ENCODE measurements at regions not wholly inside any gene's neighbourhood (a gene's known extent, or its start where the extent isn't known, plus 50 kb on each side); places are given as distances from the start of the nearest gene placed in this dataset.

GRCh38 chr10:128927497-128928161, 539.4 kb upstream of the MGMT start:
- no peak for TF ChIP-seq CTCF (IDR thresholded peaks at IDR 0.05)
- TF ChIP-seq EZH2phosphoT487 (IDR thresholded peaks at IDR 0.05): no peak
- TF ChIP-seq EZH2 (IDR thresholded peaks at IDR 0.05): no peak
- Histone ChIP-seq H3K4me2 (no peak overlapping the region), H3K27me3 (no peaks in the 10 kb centered on the region), H4K20me1 (ENCODE audit: low read depth) (no peaks in the 10 kb centered on the region), H3K9ac (no peak overlapping the region), H2AFZ (replicated peaks) (no peak overlapping the region), H3K4me3 (no peak overlapping the region), H3F3A (ENCODE audit: low read depth) (no peaks in the 10 kb centered on the region), H3K36me3 (no peaks in the 10 kb centered on the region), H3K4me1 (no peaks in the 10 kb centered on the region), H3K27ac (no peak overlapping the region), H3K79me2 (ENCODE audit: low read depth) (no peaks in the 10 kb centered on the region), H3K9me3 (ENCODE audit: low read depth) (no peaks in the 10 kb centered on the region)
- H3K36me3 Mint-ChIP-seq: no peaks in the 10 kb centered on the region
- peaks cover 2% of the 10 kb centered on the region for H3K9me3 Mint-ChIP-seq
- H3K4me1 Mint-ChIP-seq: peaks cover 18% of the 10 kb centered on the region
- no peak overlapping the region for H3K4me3 Mint-ChIP-seq
- H3K27ac Mint-ChIP-seq: no peak overlapping the region
- no peaks in the 10 kb centered on the region for H3K27me3 Mint-ChIP-seq (ENCODE audit: insufficient read depth, low read depth)
- no peak for DNase-seq (ENCODE audit: low spot score)

GRCh38 chr10:128928231-128928836, 538.7 kb upstream of the MGMT start:
- Histone ChIP-seq H3K9me3 (ENCODE audit: low read depth) (no peaks in the 10 kb centered on the region), H3K27ac (no peak overlapping the region), H4K20me1 (ENCODE audit: low read depth) (no peaks in the 10 kb centered on the region), H3K36me3 (no peaks in the 10 kb centered on the region), H3K4me3 (no peak overlapping the region), H3K9ac (no peak overlapping the region), H3K4me1 (no peaks in the 10 kb centered on the region), H2AFZ (replicated peaks) (no peak overlapping the region), H3K27me3 (no peaks in the 10 kb centered on the region), H3K4me2 (no peak overlapping the region), H3K79me2 (ENCODE audit: low read depth) (no peaks in the 10 kb centered on the region), H3F3A (ENCODE audit: low read depth) (no peaks in the 10 kb centered on the region)
- Mint-ChIP-seq H3K4me1 (peaks cover 12% of the 10 kb centered on the region), H3K27ac (no peak overlapping the region), H3K9me3 (peaks cover 2% of the 10 kb centered on the region), H3K27me3 (ENCODE audit: insufficient read depth, low read depth) (no peaks in the 10 kb centered on the region), H3K36me3 (no peaks in the 10 kb centered on the region), H3K4me3 (no peak overlapping the region)
- DNase-seq (ENCODE audit: low spot score): no peak
- TF ChIP-seq EZH2 (IDR thresholded peaks at IDR 0.05) (no peak), EZH2phosphoT487 (IDR thresholded peaks at IDR 0.05) (no peak), CTCF (IDR thresholded peaks at IDR 0.05) (no peak)

GRCh38 chr10:128929131-128929530, 537.9 kb upstream of the MGMT start:
- Histone ChIP-seq H3K27ac (no peak overlapping the region), H3K4me1 (no peaks in the 10 kb centered on the region), H3K4me2 (no peak overlapping the region), H4K20me1 (ENCODE audit: low read depth) (no peaks in the 10 kb centered on the region), H3K79me2 (ENCODE audit: low read depth) (no peaks in the 10 kb centered on the region), H2AFZ (replicated peaks) (no peak overlapping the region), H3K9ac (no peak overlapping the region), H3K9me3 (ENCODE audit: low read depth) (no peaks in the 10 kb centered on the region), H3K36me3 (no peaks in the 10 kb centered on the region), H3F3A (ENCODE audit: low read depth) (no peaks in the 10 kb centered on the region), H3K4me3 (no peak overlapping the region), H3K27me3 (no peaks in the 10 kb centered on the region)
- peaks cover 15% of the 10 kb centered on the region for H3K4me1 Mint-ChIP-seq
- H3K27me3 Mint-ChIP-seq (ENCODE audit: insufficient read depth, low read depth): no peaks in the 10 kb centered on the region
- peaks cover 2% of the 10 kb centered on the region for H3K9me3 Mint-ChIP-seq
- H3K36me3 Mint-ChIP-seq: no peaks in the 10 kb centered on the region
- no peak overlapping the region for H3K4me3 Mint-ChIP-seq
- no peak for DNase-seq (ENCODE audit: low spot score)
- H3K27ac Mint-ChIP-seq: no peak overlapping the region
- TF ChIP-seq EZH2 (IDR thresholded peaks at IDR 0.05) (no peak), CTCF (IDR thresholded peaks at IDR 0.05) (no peak), EZH2phosphoT487 (IDR thresholded peaks at IDR 0.05) (no peak)
